Stomach (tissue), 8 donors: ENCODE measurements at regions not wholly inside any gene's neighbourhood (a gene's known extent, or its start where the extent isn't known, plus 50 kb on each side); places are given as distances from the start of the nearest gene placed in this dataset.
A peak's percentile ranks its signal among the peaks of the same experiment; 100 is the strongest.
"Not testable (repeated sequence)": the region's sequence is repeated elsewhere in the genome, so short reads cannot be mapped to it uniquely, and the experiment has no call there.

Source experiments
- DNase-seq, 2 donors: peaks; one replicate each; pipeline versions ENCODE4 v3.0.0 to v3.0.0-alpha.2; 2013 to 2019
- H3K27ac ChIP-seq, 5 donors: fragments of 200-600 bp in 4 of 5; sonication (generic) in 4 of 5; one replicate each; pipeline ENCODE4 v1.5.1; 2013 to 2019; ENCODE audit warnings: mild to moderate bottlenecking in 1 of 5, moderate library complexity in 1 of 5
- H3K27me3 ChIP-seq, 3 donors: fragments of 200-600 bp; sonication (generic); one replicate each; pipeline ENCODE4 v1.5.1; 2017 to 2019; ENCODE audit warnings: mixed run types in 1 of 3
- H3K36me3 ChIP-seq, 4 donors: fragments of 200-600 bp; sonication (generic); 1 replicate in 3 of 4; 2 replicates in 1 of 4; pipeline ENCODE4 v1.5.1; 2016 to 2019
- H3K4me1 ChIP-seq, 4 donors: fragments of 200-600 bp; sonication (generic); one replicate each; pipeline ENCODE4 v1.5.1; 2016 to 2019
- H3K4me3 ChIP-seq, 4 donors: fragments of 200-600 bp; sonication (generic) in 3 of 4; one replicate each; pipeline ENCODE4 v1.5.1; 2016 to 2019; ENCODE audit warnings: mild to moderate bottlenecking in 1 of 4
- H3K9me3 ChIP-seq, 4 donors: fragments of 200-600 bp; sonication (generic); one replicate each; pipeline ENCODE4 v1.5.1; 2016 to 2019
- CTCF ChIP-seq, 7 experiments: fragments of 450-650 bp in 4 of 7; fragments of 200-600 bp in 3 of 7; sonication (generic) in 3 of 7; IDR thresholded peaks; one replicate each; pipeline ENCODE4 v1.5.1; 2016 to 2019; ENCODE audit warnings: antibody characterized with exemption in 7 of 7, control low read depth in 2 of 7, mild to moderate bottlenecking in 1 of 7
- EP300 ChIP-seq: sonication (generic); formaldehyde crosslinking; IDR thresholded peaks from one replicate; pipeline ENCODE4 v1.6.1; 2017; ENCODE audit warnings: antibody characterized with exemption
- POLR2A ChIP-seq, 4 donors: fragments of 450-650 bp; IDR thresholded peaks; one replicate each; pipeline ENCODE4 v1.6.1; 2016; ENCODE audit warnings: antibody characterized with exemption in 4 of 4, control low read depth in 2 of 4, mild to moderate bottlenecking in 1 of 4, moderate library complexity in 1 of 4
- POLR2AphosphoS5 ChIP-seq, 3 donors: sonication (generic); formaldehyde crosslinking; IDR thresholded peaks; one replicate each; pipeline ENCODE4 v1.6.1; 2016; ENCODE audit warnings: antibody characterized with exemption in 3 of 3
- WGBS, 5 donors: extraction: QIAGEN DNeasy Blood & Tissue Kit in 3 of 5; methylation state at CpG; one replicate each; pipeline versions ENCODE4 v1.1.5 to v1.1.7; 2013 to 2018; 5-methylcytosine and 5-hydroxymethylcytosine counted together
- intact Hi-C: fragments of 100-400 bp; cut with DNase I; formaldehyde crosslinking; loops from one replicate; pipeline ENCODE4 v1.15.1; 2023; ENCODE audit warnings: low total_unique reads
- donor health status: healthy with polysubstance abuse.
- donor health status: Bipolar disorder and iron deficiency.
- donor health status: healthy.

- TF ChIP-seq CTCF (IDR thresholded peaks at IDR 0.05) = no peak
- no peak for TF ChIP-seq POLR2A (IDR thresholded peaks at IDR 0.05)
- no peak for TF ChIP-seq EP300
- no peak for TF ChIP-seq POLR2AphosphoS5 (IDR thresholded peaks at IDR 0.05)
- intact Hi-C loops = no loop called here
- DNase-seq = no peak
- no peak overlapping the region for H3K27ac ChIP-seq
- H3K4me3 ChIP-seq = no peak overlapping the region
- H3K9me3 ChIP-seq = peaks cover 0 to 11% (median 0%) of the 10 kb centered on the region in 4 donors
- no peaks in the 10 kb centered on the region for H3K36me3 ChIP-seq
- no peaks in the 10 kb centered on the region for H3K4me1 ChIP-seq
- H3K27me3 ChIP-seq = no peaks in the 10 kb centered on the region
Measured at GRCh38 chr9:25121811-25122210, 556.4 kb downstream of the TUSC1 start.

GRCh38 chr9:25119041-25119440 lies 559.2 kb downstream of the TUSC1 start:
- Histone ChIP-seq H3K4me3 (no peak overlapping the region), H3K4me1 (no peaks in the 10 kb centered on the region), H3K27me3 (no peaks in the 10 kb centered on the region), H3K9me3 (peaks cover 0 to 4% (median 0%) of the 10 kb centered on the region in 4 donors), H3K36me3 (no peaks in the 10 kb centered on the region), H3K27ac (no peak overlapping the region)
- TF ChIP-seq EP300 (no peak), POLR2AphosphoS5 (IDR thresholded peaks at IDR 0.05) (no peak), POLR2A (IDR thresholded peaks at IDR 0.05) (no peak), CTCF (IDR thresholded peaks at IDR 0.05) (no peak)
- intact Hi-C loops = no loop called here
- DNase-seq = peak in 1 of 2 donors; percentile 2
- WGBS, 5 donors = 50 to 67% (median 65%) methylated on average over 3 of the region's 3 CpGs

- no peak for DNase-seq
- Histone ChIP-seq H3K27ac (no peak overlapping the region), H3K4me3 (no peak overlapping the region), H3K27me3 (no peaks in the 10 kb centered on the region), H3K9me3 (peaks cover 0 to 4% (median 0%) of the 10 kb centered on the region in 4 donors), H3K36me3 (no peaks in the 10 kb centered on the region), H3K4me1 (no peaks in the 10 kb centered on the region)
- no peak for TF ChIP-seq POLR2AphosphoS5 (IDR thresholded peaks at IDR 0.05)
- TF ChIP-seq POLR2A (IDR thresholded peaks at IDR 0.05) = no peak
- no peak for TF ChIP-seq CTCF (IDR thresholded peaks at IDR 0.05)
- TF ChIP-seq EP300 = no peak
- intact Hi-C loops = no loop called here
Measured at GRCh38 chr9:25117791-25118190, 560.5 kb downstream of the TUSC1 start.

GRCh38 chr9:25102204-25102603 lies 556.5 kb upstream of the IZUMO3 start:
- H3K27ac ChIP-seq, H3K4me3 ChIP-seq, H3K36me3 ChIP-seq, intact Hi-C loops, H3K4me1 ChIP-seq, H3K27me3 ChIP-seq, DNase-seq: not testable (repeated sequence)
- WGBS, 5 donors = 89 to 94% (median 91%) methylated on average over 8 of the region's 8 CpGs
- peaks cover 0 to 14% (median 4%) of the 10 kb centered on the region in 4 donors for H3K9me3 ChIP-seq

- no peaks in the 10 kb centered on the region for H3K27me3 ChIP-seq
- no peak overlapping the region for H3K4me3 ChIP-seq
- H3K27ac ChIP-seq = no peak overlapping the region
- DNase-seq = no peak
- WGBS, 5 donors = 73 to 82% (median 81%) methylated on average over 3 of the region's 3 CpGs
- TF ChIP-seq CTCF (IDR thresholded peaks at IDR 0.05) = no peak
- TF ChIP-seq EP300 = no peak
- no peak for TF ChIP-seq POLR2A (IDR thresholded peaks at IDR 0.05)
- no peak for TF ChIP-seq POLR2AphosphoS5 (IDR thresholded peaks at IDR 0.05)
- H3K36me3 ChIP-seq = no peaks in the 10 kb centered on the region
- no peaks in the 10 kb centered on the region for H3K4me1 ChIP-seq
- H3K9me3 ChIP-seq = no peaks in the 10 kb centered on the region
- intact Hi-C loops = no loop called here
Measured at GRCh38 chr9:25094518-25094917, 548.8 kb upstream of the IZUMO3 start.
